ENCODE measurements at regions not wholly inside any gene's neighbourhood (a gene's known extent, or its start where the extent isn't known, plus 50 kb on each side); places are given as distances from the start of the nearest gene placed in this dataset.

DNA sequence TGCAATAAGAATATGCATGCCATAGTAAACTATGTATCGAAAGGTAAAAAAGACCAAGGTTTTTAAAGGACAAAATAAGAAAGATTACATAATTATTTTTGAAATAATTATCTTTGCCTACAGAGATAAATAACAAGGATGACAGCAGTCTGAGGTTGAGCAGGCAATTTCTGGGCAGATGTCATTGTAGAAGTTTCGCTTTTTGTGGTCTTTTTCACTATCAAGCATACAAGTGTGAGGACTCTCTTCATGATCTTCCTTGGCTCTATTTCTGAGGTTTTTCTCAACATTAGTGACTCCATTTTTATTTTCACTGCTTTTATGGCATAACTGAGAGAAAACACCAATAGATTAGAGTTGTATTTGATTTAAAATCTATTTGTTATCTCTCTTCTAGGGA, 1337.9 kb upstream of the EPHA6 start:
- TF ChIP-seq, protein P1, sequence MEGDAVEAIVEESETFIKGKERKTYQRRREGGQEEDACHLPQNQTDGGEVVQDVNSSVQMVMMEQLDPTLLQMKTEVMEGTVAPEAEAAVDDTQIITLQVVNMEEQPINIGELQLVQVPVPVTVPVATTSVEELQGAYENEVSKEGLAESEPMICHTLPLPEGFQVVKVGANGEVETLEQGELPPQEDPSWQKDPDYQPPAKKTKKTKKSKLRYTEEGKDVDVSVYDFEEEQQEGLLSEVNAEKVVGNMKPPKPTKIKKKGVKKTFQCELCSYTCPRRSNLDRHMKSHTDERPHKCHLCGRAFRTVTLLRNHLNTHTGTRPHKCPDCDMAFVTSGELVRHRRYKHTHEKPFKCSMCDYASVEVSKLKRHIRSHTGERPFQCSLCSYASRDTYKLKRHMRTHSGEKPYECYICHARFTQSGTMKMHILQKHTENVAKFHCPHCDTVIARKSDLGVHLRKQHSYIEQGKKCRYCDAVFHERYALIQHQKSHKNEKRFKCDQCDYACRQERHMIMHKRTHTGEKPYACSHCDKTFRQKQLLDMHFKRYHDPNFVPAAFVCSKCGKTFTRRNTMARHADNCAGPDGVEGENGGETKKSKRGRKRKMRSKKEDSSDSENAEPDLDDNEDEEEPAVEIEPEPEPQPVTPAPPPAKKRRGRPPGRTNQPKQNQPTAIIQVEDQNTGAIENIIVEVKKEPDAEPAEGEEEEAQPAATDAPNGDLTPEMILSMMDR (IDR thresholded peaks at IDR 0.05), result no peak
- TF ChIP-seq SMAD3 (CRISPR knock-in tag; IDR thresholded peaks at IDR 0.05; ENCODE audit: borderline replicate concordance) (no peak), CREB1 (CRISPR knock-in tag; IDR thresholded peaks at IDR 0.05) (no peak), FOXJ3 (CRISPR knock-in tag; IDR thresholded peaks at IDR 0.05; ENCODE audit: borderline replicate concordance) (no peak), TEAD4 (CRISPR knock-in tag; IDR thresholded peaks at IDR 0.05) (no peak), CDX4 (CRISPR knock-in tag; IDR thresholded peaks at IDR 0.05; ENCODE audit: borderline replicate concordance) (no peak), ETV6 (CRISPR knock-in tag; IDR thresholded peaks at IDR 0.05) (no peak), TEAD1 (CRISPR knock-in tag; IDR thresholded peaks at IDR 0.05) (no peak), ZNF423 (CRISPR knock-in tag; IDR thresholded peaks at IDR 0.05) (no peak)
- TF ChIP-seq, protein P2, sequence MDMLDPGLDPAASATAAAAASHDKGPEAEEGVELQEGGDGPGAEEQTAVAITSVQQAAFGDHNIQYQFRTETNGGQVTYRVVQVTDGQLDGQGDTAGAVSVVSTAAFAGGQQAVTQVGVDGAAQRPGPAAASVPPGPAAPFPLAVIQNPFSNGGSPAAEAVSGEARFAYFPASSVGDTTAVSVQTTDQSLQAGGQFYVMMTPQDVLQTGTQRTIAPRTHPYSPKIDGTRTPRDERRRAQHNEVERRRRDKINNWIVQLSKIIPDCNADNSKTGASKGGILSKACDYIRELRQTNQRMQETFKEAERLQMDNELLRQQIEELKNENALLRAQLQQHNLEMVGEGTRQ (CRISPR knock-in tag; IDR thresholded peaks at IDR 0.05), result no peak
- TF ChIP-seq, protein P3, sequence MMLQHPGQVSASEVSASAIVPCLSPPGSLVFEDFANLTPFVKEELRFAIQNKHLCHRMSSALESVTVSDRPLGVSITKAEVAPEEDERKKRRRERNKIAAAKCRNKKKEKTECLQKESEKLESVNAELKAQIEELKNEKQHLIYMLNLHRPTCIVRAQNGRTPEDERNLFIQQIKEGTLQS (CRISPR knock-in tag; conservative IDR thresholded peaks at IDR 0.05), result no peak

All from WTC11 (cell line).